Coronary artery (tissue), 2 donors: ENCODE measurements at regions not wholly inside any gene's neighbourhood (a gene's known extent, or its start where the extent isn't known, plus 50 kb on each side); places are given as distances from the start of the nearest gene placed in this dataset.

Experiments
- DNase-seq: peaks from one replicate; pipeline ENCODE4 v3.0.0-alpha.2; 2017; ENCODE audit warnings: low spot score
- H3K27ac ChIP-seq, 2 donors: fragments of 200-600 bp; sonication (generic); one replicate each; pipeline ENCODE4 v1.5.1; 2016 to 2019
- H3K4me3 ChIP-seq: fragments of 200-600 bp; sonication (generic); 2 replicates; pipeline ENCODE4 v1.5.1; 2016; ENCODE audit warnings: mild to moderate bottlenecking, moderate library complexity
- TF ChIP-seq, protein P1 (sequence below): fragments of 200-600 bp; sonication (generic); IDR thresholded peaks from one replicate; pipeline ENCODE4 v1.5.1; 2019; ENCODE audit warnings: antibody characterized with exemption

DNA sequence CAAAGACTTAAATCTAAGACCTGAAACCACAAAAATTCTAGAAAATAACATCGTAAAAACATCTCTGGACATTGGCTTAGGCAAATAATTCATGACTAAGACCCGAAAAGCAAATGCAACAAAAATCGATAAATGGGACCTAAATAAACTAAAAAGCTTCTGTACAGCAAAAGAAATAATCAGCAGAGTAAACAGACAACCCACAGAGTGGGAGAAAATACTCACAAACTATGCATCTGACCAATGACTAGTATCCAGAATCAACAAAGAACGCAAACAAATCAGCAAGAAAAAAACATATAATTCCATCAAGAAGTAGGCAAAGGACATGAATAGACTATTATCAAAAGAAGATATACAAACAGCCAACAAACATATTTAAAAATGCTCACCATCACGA is 749.4 kb downstream of the PLOD2 start:
- DNase-seq, result no peak
- Histone ChIP-seq H3K4me3 (no peak overlapping the region), H3K27ac (no peak overlapping the region)
- TF ChIP-seq, protein P1, sequence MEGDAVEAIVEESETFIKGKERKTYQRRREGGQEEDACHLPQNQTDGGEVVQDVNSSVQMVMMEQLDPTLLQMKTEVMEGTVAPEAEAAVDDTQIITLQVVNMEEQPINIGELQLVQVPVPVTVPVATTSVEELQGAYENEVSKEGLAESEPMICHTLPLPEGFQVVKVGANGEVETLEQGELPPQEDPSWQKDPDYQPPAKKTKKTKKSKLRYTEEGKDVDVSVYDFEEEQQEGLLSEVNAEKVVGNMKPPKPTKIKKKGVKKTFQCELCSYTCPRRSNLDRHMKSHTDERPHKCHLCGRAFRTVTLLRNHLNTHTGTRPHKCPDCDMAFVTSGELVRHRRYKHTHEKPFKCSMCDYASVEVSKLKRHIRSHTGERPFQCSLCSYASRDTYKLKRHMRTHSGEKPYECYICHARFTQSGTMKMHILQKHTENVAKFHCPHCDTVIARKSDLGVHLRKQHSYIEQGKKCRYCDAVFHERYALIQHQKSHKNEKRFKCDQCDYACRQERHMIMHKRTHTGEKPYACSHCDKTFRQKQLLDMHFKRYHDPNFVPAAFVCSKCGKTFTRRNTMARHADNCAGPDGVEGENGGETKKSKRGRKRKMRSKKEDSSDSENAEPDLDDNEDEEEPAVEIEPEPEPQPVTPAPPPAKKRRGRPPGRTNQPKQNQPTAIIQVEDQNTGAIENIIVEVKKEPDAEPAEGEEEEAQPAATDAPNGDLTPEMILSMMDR, result no peak

DNA sequence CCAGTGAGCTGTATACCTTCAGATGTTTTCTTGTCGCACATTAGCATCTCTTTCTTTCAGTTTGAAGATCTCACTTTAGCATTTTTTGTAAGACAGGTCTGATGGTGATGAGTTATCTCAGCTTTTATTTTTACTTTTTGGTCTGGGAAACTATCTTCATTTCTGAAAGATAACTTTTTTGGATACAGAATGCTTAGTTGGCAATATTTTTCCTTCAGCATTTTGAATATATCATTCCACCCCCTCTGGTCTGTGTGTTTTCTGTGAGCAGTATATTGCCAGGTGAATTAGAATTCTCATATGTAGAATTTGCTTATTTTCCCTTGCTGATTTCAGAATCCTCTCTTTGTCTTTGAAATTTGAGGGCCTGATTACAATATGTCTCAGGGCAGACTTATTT is 743.3 kb downstream of the PLOD2 start:
- DNase-seq, result no peak
- Histone ChIP-seq H3K27ac (no peak overlapping the region), H3K4me3 (no peak overlapping the region)
- TF ChIP-seq, protein P1, result no peak

DNA sequence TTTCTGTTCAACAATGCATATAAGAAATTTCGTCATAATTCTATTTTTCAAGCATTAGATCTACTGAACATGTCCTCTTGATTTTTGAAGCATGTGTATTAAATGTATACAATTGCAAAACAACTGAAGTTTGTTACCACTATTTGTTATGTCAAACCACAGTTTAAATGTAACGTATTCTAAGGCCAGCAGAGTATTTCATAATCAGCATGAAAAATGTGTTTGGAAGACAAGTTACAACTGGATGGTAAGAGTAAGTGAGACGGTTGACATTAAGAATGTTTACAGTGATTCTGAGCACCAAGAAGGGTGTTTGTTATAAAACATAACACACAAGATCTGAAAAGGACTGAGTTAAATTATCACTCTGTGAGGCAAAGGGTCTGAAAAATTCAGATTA is 738.4 kb downstream of the PLOD2 start:
- H3K27ac ChIP-seq, result no peak overlapping the region

DNA sequence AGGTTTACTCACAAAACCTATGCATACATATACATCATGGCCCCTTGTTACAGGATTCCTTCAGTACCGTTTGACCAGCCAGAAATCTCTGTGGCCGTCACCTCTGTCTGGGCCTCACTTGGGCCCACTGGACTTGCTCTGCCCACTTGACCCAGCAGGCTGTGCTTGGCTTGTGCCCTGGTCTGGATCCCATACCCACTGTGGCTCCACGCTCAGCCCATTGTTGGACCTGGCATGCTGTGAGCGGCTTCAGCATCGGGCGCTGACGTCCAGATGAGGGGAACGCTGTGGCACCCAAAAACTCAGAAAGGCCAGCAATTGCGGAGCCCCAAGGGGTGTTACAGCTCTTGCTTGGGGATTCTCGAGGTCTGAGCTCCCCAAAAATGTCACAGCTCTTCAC is 733.6 kb downstream of the PLOD2 start:
- TF ChIP-seq, protein P1, result no peak
- DNase-seq, result no peak
- no peak overlapping the region for H3K4me3 ChIP-seq

More for the DNA sequence above, 738.4 kb downstream of the PLOD2 start:
- no peak overlapping the region for H3K4me3 ChIP-seq
- no peak for DNase-seq
- TF ChIP-seq, protein P1, result no peak

DNA sequence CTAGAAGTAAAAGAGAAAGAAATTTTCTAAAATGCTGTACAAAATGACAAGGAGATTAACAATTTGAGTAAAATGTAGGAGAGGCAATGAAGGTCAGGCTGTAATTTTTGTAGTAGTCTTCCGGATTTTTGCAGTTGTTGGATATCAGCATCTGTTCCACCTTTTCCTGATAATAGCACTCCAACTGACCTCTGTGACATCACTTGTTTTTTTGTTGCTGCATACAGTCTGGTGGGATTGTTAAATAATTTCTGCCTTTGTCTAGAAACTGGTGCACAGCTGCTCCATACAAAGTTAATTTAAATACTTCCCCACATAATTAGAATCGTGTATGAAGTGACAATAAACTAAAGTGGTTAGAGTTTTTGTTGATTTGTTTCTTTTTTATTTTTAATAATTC is 731.4 kb downstream of the PLOD2 start:
- no peak overlapping the region for H3K27ac ChIP-seq
- H3K4me3 ChIP-seq, result no peak overlapping the region
- TF ChIP-seq, protein P1, result no peak
- no peak for DNase-seq

More for the DNA sequence above, 733.6 kb downstream of the PLOD2 start:
- no peak overlapping the region for H3K27ac ChIP-seq

DNA sequence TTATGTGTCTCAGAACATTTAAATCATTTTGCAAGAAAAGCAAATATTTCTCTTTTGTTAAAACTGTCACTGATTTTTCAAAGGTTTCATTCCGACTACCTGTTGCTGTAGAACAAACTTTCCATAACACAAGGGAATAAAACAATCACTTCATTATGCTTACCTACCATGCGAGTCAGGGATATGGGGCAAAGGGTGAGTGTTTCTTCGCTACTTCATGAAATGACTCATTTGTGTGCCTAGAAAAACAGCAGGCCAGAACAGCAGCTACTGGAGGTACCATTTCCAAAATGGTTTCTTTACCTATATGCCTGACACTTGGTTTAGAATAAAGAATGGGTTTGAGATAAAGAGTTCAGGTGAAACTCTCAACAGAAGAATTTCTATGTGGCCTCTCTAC is 712.5 kb downstream of the PLOD2 start:
- TF ChIP-seq, protein P1, result no peak
- no peak for DNase-seq
- Histone ChIP-seq H3K4me3 (no peak overlapping the region), H3K27ac (no peak overlapping the region)

DNA sequence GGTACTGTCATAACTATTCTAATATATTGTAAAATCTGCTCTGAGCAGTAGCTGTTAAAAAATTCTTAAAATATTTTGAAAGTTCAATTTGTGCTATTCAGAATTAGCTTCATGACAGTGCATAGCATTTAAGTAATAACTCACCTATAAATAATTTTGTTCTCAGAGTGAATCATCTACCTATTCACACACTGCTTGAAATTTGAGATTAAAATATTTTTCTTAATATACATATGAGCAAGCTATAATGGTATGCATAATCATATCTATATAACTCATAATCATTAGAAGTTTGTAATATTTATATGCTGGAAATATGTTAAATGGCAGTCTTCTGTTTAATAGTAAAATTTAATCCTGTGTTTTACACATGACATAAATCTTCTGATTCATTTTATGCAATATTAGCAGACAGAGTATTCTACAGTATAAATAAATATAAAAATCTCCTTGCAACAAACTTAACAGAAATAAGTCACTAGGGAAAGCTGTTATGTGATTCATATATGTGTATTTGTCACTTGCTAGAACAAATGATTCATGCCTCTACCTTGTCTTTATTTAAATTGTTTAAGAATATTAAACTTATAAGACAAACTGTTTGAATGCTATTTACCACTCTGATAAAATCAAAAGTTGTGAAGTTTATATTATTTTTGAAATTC is 710.8 kb downstream of the PLOD2 start:
- no peak for DNase-seq
- TF ChIP-seq, protein P1, result no peak
- Histone ChIP-seq H3K27ac (no peak overlapping the region), H3K4me3 (no peak overlapping the region)
